HG03064 (cell line): ENCODE measurements at regions not wholly inside any gene's neighbourhood (a gene's known extent, or its start where the extent isn't known, plus 50 kb on each side); places are given as distances from the start of the nearest gene placed in this dataset.

ENCODE experiments used
- ATAC-seq: cut with Tn5 transposase; IDR thresholded peaks from one replicate; pipeline ENCODE4 v1.9.1; 2021; ENCODE audit warnings: low read depth; ENCODE audit not compliant: unreplicated experiment

DNA sequence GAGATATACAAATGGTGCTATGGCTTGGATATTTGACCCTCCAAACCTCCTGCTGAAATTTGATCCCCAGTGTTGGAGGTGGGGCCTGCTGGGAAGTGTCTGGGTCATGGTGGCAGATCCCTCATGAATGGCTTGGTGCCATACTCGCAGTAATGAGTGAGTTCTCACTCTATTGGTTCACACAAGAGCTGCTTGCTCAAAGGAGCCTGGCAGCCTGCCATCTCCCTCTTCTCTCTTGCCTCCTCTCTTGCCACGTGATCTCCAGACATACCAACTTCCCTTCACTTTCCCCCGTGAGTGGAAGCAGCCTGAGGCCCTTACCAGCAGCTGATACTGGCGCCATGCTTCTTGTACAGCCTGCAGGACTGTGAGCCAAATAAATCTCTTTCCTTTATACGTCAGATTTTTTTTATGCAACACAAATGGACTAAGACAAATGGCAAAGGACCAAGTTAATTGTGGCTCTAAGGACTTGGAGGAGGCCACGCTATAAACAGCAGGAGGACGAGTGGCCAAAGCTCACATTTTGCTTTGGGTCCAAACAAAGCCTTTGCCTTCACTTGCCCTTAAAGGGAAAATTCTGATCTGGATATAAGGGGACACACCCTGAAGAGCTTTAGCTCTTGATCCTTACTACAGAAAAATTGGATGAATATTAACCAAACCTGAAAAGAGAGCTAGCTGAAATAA, 214.7 kb downstream of the SS18 start:
- ATAC-seq: no peak

DNA sequence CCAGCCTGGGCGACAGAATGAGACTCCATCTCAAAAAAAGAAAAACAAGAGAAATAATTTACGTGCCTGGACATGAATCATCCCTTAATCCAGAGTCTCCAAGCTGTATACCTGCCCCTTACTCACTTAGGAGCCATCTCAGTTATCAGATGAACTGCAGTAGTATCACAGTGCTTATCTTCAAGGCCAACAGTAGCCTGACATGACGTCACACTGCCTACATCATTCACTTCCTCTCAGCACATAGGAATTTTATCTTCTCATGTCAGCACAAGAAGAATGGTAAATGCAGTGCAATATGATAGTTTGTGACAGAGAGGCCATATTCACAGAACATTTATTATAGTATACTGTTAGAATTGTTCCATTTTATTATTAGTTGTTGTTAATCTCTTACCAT, 216.6 kb downstream of the SS18 start:
- no peak for ATAC-seq

DNA sequence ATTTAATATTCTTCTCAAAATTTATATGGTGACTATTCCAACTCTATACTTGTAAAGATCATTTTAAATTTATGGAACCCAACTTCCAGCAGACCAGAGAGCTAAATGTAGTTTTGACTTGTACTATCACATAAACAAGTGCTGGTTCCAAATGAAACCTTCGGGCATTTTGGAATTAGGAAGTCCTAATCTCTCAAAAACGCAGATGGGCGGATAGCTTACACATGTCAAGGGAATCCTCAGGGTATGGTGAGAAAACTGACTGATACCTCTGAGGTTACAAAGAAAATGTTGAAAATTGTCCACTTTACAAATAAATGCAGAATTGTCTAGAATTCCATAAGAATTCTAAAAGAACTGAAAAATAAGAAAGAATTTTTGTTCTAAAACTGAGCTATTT, 224.1 kb downstream of the SS18 start:
- ATAC-seq: no peak

DNA sequence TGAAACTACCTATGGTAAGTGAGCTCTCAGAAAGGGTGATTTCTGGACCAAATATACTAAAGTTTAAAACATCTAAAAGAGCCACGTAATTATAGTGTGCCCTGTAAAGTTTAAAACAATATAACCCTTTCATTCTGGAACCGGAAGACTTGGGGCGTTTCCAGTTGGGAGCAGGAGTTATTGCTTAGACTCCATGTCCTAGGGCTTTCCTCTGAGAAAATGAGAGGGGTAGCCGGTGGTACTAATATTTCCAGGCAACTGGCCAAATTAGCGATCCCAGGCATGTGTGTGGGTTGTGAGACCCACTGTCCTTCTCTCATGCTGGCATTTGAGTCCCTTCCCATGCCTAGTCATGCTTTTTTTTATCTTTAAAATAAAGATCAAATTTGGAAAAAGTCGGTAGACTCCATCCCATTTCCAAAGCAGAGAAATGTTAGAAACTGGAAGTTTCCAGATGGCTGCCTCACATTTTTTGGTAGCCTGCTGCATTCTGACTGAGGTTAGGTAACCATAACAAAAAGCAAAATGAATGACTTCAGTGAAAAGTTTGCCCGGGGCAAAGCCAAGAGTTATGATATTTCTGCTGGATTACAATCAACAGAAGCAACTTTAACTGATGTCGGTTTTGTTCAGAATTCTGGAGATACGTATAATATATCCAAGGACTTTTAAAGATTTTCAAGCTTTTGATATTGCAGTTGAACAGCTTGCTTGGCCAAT, 227.4 kb downstream of the SS18 start:
- ATAC-seq: no peak

DNA sequence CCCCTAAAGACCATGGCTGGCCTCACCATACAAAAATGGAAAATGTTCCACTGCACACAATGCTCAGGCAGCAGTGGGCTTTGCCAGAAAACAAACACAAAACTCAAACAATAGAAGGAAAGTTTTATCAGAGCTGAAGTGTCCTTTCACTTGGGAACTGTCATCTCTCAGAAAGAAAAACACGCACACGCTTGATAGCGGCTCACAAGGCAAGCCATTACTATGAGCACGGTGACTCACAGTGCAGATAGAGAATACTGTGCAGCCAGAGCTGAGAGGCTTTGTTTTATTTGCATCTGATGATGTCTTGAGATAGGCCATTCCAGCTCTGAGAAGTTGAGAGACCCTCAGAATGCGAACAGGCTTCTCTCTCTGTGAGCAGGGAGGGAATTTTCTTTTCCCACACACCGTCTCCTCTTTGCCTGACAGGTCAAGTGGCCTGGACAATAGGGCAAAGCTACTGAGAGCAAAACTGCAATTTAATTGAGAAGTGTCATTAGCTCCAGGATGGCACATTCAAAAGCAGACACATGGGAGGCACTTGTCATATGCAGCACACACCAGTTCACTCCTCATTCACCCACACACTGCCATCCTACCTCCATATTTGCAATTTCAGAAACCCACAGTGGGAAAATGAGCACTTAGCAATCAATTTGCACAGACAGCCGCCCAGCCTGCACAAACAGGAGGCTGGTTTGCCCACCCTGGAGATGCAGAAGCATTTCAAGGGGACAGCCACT, 236.6 kb downstream of the SS18 start:
- no peak for ATAC-seq

DNA sequence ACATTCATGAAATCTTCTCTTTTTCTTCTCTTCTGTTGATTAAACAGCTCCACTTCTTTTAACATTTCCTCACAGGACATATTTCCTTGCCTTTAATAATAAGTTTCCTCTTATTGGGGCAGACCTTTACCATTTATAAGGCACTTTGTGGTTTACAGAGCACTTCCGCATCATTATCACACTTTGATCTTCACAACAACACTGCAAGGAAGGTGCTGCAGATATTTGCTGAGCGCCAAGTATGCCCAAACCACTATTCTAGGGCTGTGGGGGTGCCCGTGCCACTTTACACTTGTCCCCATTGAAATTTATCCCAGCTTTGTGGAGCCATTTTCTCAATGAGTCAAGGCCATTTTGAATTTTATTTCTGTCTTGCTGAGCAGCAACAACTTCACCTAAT, 246.6 kb downstream of the SS18 start:
- ATAC-seq: no peak

DNA sequence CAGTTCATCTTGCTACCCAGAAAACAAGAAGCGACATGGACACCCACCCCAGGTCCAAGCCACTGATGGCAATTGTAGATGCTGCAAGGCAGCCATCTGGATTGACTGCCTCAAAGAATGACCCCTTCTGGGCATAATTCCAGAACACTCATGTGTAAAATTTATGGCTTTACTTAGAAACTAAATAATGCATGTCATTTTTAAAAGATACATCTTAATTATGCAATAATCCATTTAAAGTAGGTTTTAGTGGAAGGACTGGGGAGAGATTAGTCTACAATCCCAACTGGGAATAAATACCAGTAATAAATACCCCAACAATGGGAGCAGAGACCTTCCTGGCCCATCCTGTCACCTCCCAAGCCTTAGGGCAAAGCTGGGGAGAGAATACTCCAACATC, 247.7 kb downstream of the SS18 start:
- ATAC-seq: no peak

DNA sequence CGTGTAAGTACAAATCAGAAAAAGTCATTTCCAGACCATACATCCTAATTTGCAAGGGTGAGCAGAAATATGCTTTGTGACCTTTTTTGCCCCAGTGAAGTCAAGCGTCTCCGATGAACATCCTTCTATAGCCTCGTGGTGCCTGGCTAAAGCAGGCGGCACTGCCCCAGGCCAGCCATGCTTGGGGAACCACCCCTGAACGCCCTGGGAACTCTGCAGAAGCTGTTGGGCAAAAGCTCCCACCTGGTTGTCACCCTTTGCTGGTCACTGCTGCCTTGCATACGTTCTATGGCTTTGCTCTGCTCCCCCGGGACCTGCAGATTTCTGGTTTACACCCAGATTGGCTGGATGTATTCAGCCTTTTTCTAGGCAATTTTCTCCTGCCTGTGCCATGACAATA, 256.4 kb downstream of the SS18 start:
- no peak for ATAC-seq

DNA sequence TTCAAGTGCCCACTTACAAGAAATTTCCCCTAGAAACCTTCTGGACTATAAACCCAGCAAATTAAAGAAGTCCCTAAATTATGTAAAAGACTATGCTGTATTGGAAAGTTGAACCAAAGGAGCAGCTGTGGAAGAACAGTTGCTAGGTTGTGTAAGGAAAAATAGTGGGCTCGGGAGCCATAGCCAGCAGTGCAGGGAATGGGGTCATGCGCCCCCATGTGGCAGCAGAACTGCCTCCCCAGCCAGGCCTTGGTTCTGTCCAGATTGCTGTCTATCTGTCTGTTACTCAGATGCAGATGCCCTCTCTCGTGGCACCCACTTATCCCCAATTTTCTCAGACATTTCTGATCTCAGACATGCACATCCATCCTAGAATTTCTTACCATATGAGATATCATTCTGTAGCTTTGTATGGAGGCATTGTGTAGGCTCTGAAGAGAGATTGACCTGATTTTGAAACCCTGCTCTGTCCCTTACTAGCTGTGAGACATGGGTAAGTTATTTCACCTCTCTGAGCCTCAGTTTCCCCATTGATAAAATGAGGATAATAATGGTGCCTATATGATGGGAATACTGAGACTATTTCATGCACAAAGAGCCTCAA, 258.3 kb downstream of the SS18 start:
- no peak for ATAC-seq

DNA sequence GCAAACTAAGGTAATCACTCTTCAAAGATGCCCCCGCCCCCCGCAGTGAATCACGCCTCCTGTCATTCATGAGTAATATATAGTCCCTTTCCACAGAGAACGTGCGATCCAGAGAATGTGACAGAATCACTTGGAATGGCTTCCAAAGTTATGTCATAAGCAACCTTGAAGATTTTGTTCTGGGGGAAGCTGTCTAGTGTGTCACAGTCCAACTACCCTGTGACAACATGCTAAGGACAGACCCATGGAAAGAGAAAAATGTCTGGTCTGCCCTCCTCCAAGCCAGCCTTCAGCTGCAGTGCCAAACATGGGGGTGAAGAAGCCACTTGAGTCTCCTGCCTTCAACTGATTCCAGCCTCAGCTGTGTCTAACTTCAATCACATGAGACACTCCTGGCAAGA, 259.1 kb downstream of the SS18 start:
- no peak for ATAC-seq

DNA sequence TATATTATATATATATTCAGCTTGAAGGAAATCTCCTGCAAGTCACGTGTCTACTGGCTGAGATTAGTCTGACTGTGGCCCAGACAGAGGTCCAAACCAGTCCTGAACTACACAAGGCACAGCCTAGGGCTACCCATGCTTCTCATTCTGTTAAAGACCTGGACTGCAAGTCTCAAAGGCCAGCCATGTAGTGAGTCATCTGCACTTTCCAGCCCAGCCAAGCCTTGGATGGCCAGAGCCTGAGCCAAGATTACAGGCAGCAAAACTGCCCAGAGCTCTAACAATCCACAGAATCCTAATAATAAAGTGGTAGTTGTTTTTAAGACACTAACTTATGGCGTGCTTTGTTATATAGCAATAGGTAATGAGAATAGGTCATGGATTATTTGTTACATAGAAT, 259.6 kb downstream of the SS18 start:
- no peak for ATAC-seq

DNA sequence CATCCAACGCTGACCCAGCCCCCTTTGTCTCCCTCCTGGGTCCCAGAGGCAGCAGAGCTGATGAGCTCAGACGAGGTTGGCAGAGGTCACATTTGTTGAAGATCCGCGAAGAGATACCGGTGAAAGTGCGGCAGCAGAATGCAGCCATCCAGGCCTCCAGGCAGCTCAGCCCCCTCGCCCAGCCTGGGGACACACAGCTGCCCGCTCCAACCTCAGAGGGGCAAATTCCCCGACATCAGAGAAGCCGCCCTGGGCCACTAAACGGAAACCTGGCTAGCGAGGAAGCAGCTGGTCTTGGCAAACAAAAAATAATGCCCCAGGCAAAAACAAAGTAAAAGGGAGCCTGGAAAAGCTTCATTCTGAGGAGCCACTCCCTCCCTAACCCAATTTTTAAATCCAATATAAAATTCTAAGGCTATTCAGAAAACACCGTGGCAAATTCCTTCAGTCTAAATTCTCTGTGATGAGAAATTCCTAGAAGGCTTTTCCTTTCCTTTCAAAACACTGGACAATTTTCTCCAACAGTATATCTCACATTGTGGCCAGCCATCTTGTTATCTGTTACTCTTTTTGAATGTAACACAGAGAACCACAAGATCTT, 262.4 kb downstream of the SS18 start:
- ATAC-seq: no peak

DNA sequence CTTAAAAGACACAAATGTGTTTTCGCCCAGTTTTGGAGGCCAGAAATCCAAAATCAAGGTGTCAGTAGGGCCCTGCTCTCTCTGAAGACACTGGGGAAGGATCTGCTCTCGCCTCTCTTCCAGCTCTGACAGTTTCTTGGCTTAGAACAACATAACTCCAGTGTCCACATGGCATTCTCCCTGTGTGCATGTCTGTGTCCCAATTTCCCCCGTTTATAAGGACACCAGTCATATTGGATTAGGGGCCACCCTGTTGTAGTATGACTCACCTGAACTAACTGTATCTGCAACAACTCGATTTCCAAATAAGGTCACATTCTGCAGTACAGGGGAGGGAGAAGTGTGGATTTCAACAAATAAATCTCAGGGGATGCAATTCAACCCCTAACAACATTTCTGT, 263.2 kb downstream of the SS18 start:
- ATAC-seq: no peak

DNA sequence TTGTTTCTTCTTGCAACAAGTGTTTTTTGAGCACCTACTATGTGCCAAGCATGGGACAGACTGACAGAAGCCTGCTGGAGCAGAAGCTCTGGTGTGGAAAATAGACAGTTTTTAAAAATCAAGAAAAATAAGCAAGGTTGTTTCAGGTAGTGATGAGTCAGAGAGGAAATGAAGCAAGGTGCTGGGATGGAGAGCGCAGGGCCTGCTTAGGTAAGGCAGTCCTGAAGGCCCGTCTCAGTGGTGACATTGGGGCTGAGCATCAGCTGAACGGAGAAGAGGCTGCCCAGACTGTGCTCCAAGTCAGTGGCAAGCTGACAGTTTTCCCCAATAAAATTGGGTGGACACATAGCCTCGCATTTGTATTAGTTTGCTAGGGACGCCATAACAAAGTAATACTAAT, 263.6 kb downstream of the SS18 start:
- no peak for ATAC-seq

DNA sequence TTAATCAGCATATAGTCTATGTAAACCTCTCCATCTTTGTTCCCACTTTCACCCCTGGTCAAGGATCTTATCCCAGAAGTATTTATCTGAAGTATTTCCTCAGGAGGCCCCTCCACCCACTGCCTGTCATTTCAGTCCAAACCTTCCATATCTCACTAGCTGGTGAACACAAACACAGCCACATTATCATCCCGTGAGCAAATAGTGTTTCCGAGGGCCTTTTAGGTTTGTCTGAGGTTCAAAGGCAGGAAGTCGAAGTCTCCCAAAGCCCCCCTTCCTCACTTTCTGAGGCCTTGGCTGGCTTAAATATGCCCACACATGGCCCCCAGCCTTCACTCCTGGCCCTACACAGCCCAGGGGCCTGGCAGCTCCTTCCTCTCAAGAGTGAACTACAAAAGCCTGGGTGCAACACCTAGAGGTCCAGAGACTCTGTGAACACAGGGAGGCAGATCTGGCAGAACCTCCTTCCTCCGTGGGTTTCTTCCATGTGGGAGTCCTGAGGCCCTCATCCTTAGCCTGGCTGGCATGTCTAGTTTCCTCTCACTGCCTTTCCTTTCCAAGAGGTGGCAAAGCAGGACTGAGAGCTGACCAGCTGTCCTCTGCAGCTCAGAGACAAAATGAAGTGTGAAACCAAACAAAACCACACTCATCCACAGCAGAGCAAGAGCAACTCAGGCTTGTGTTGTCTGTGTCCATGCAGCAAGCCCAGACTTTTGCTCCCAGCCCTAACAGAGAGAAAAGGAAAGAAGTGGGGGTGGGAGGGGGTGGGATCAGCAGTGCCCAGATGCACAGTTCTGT, 264.2 kb downstream of the SS18 start:
- ATAC-seq: no peak

DNA sequence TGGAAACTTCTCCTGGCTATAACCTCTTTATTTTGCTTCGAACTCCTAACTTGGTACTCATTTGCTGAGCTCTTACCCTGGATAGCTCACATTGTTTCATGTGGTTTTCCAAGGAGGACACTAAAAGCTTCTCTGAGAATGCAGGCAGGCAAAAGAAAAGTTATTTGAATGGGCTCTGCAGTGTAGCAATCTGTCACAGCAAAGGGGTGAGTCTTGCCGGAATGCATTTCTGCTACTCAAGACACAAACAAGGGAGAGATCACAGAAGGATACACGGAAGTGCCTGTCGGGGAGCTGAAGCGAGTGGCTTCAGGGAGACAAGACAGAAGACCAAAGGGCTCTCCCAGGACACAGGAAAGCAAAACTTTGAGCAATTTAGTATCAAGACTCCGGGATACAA, 265.4 kb downstream of the SS18 start:
- ATAC-seq: no peak

DNA sequence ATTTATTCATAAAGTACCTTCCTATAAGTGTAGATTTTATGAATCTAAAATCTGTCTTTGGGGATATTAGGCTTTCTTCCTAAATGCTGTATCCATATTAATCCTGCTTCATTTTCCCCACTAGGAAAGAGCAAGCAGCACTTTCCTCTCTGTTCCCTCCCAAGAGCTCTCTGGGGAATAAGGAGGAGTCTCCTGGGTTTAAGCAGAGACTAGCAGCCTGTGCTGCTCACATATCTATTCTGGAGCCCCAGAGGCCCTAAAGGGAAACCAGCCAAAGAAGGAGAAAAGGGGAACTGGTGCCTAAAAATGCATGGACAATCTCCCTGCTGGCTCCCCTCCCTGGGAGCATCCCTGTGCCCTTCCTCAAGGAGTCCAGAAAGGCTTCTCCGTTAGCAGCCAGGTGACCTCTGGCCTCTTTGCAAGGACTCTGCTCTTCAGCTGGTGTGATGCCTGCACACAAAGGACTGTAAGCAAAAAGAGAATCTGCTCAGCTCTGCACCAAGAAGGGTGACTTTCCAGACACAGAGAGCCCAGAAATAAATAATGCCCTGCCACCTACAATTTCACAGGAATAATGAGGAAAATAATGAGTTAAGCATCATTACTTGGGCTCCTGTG, 270.6 kb downstream of the SS18 start:
- ATAC-seq: no peak

DNA sequence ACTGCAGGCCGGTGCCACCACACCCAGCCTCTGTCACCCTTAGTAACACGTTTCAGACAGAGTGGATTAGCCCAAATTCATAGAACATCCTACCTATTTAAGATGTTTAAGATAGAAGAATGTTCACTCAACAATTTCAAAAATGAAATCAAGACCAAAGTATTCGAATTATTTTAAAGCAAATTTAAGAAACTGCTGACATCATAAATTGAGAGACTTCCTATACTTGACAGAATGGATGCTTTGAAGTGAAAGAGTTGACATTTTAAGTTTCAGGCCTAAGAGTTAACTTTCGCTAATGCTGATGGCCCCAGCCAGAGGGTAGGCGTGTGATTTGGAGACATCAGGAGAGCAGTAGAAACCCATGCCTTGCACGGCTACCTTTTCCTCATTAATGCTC, 271.9 kb downstream of the SS18 start:
- no peak for ATAC-seq

DNA sequence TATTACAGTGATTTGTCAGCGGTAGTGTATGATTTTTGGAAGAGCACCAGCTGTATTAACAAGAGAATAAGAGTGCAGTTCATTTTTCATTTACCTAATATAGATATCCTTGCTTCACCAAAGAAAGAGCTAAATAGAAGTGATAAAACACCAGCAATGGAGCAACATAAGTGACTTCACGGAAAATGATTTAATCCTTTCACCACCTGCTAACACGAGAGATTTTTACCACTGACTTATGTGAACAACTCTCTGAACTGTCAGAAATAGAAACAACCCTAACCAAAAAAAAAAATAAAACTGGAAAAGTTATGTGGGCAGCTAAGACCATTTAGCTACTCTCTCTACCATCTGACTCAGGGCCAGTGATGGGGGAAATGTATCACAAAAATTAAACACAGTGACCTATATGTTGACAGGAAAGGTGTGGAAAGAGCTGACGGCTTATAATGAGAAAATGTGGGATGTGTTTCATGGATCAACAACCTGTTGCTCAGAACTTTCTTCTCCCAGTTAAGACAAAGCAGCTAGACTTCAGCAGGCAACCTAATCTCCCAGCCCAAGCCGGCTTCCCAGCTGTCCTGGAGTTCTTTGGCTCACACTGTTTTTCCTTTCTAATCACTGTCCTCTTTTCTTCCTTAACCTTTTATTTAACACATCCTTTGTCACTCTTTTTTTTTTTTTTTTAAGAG, 272.7 kb downstream of the SS18 start:
- ATAC-seq: no peak
